Body of pancreas (tissue), 4 donors: ENCODE measurements at regions not wholly inside any gene's neighbourhood (a gene's known extent, or its start where the extent isn't known, plus 50 kb on each side); places are given as distances from the start of the nearest gene placed in this dataset.

Experiments
- ATAC-seq: fragments of 150-250 bp; one replicate; pipeline ENCODE4 v1.9.1; 2016
- DNase-seq, 4 donors: peaks; one replicate each; pipeline ENCODE4 v3.0.0-alpha.2; 2019
- H3K27ac ChIP-seq, 4 donors: fragments of 200-600 bp; sonication (generic); 1 replicate in 3 of 4; 2 replicates in 1 of 4; pipeline versions ENCODE4 v1.5.1 to v1.6.1; 2016 to 2019; ENCODE audit warnings: mild to moderate bottlenecking in 1 of 4, mixed read lengths in 1 of 4, moderate library complexity in 1 of 4
- H3K27me3 ChIP-seq, 2 donors: fragments of 200-600 bp; sonication (generic); one replicate each; pipeline ENCODE4 v1.6.0; 2016; ENCODE audit warnings: mild to moderate bottlenecking in 1 of 2
- H3K36me3 ChIP-seq, 2 donors: fragments of 200-600 bp; sonication (generic); replicated peaks in 1 of 2; 2 replicates each; pipeline ENCODE4 v1.5.1; 2016; ENCODE audit warnings: low read depth in 2 of 2; ENCODE audit not compliant: insufficient read depth in 1 of 2
- H3K4me1 ChIP-seq: fragments of 200-600 bp; sonication (generic); one replicate; pipeline ENCODE4 v1.6.0; 2016
- H3K4me3 ChIP-seq, 2 donors: fragments of 200-600 bp; sonication (generic); 1 replicate in 1 of 2; 2 replicates in 1 of 2; pipeline ENCODE4 v1.5.1; 2016 to 2019
- H3K9me3 ChIP-seq, 3 donors: fragments of 200-600 bp; sonication (generic); 1 replicate in 2 of 3; 2 replicates in 1 of 3; pipeline ENCODE4 v1.5.1; 2016
- POLR2A ChIP-seq, 3 donors: fragments of 450-650 bp; IDR thresholded peaks; one replicate each; pipeline ENCODE4 v1.6.1; 2016; ENCODE audit warnings: antibody characterized with exemption in 3 of 3, mild to moderate bottlenecking in 2 of 3
- WGBS, 2 donors: methylation state at CpG; one replicate each; pipeline ENCODE4 v1.1.5; 2017; 5-methylcytosine and 5-hydroxymethylcytosine counted together
- intact Hi-C: fragments of 100-400 bp; cut with DNase I; formaldehyde crosslinking; loops from one replicate; pipeline ENCODE4 v1.15.1; 2023
- TF ChIP-seq, protein P1 (sequence below), 7 experiments: fragments of 450-650 bp in 4 of 7; fragments of 200-600 bp in 3 of 7; sonication (generic) in 3 of 7; IDR thresholded peaks; one replicate each; pipeline ENCODE4 v1.5.1; 2016 to 2019; ENCODE audit warnings: antibody characterized with exemption in 7 of 7

DNA sequence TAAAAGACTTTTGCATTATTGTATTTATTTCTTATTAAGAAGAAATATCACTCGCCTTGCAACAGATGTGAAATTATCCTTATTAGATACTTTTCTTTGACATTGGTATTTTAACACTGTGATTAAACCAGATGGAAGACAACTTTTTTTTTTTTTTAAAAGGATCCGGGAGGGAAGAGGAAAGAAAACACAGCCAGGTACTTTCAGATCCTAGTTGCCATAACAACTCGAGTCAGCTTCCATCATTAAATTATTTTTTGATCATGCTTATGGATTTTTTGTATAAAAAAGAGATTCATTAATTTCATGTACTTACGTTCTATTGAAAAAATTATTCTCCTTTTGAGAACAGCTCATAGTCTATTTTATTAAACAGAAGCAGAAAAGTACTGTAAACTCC lies 515.7 kb downstream of the TBC1D4 start:
- Histone ChIP-seq H3K36me3 (no peaks in the 10 kb centered on the region), H3K4me3 (no peak overlapping the region), H3K9me3 (no peaks in the 10 kb centered on the region), H3K27ac (no peak overlapping the region), H3K27me3 (no peaks in the 10 kb centered on the region), H3K4me1 (no peaks in the 10 kb centered on the region)
- TF ChIP-seq, protein P1, sequence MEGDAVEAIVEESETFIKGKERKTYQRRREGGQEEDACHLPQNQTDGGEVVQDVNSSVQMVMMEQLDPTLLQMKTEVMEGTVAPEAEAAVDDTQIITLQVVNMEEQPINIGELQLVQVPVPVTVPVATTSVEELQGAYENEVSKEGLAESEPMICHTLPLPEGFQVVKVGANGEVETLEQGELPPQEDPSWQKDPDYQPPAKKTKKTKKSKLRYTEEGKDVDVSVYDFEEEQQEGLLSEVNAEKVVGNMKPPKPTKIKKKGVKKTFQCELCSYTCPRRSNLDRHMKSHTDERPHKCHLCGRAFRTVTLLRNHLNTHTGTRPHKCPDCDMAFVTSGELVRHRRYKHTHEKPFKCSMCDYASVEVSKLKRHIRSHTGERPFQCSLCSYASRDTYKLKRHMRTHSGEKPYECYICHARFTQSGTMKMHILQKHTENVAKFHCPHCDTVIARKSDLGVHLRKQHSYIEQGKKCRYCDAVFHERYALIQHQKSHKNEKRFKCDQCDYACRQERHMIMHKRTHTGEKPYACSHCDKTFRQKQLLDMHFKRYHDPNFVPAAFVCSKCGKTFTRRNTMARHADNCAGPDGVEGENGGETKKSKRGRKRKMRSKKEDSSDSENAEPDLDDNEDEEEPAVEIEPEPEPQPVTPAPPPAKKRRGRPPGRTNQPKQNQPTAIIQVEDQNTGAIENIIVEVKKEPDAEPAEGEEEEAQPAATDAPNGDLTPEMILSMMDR (IDR thresholded peaks at IDR 0.05): no peak
- TF ChIP-seq POLR2A (IDR thresholded peaks at IDR 0.05): no peak
- DNase-seq (no peak), ATAC-seq (no peak)
- 34 to 42% methylated on average over 4 of the region's 4 CpGs for WGBS, 2 donors
- intact Hi-C loops: no loop called here

DNA sequence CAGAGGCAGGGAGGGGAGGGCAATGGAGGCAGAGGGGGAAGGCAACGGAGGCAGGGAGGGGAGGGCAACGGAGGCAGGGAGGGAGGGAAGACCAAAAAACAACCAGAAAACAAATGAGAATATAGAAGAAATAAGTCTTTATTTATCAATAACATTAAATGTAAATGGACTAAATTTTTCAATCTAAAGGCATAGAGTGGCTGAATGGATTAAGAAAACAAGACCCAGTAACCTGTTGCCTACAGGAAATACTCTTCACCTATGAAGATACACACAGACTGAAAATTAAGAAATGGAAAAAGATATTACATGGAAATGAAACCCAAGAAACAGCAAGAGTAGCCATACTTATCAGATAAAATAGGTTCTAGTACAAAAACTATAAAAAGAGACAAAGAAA lies 536.3 kb downstream of the TBC1D4 start:
- Histone ChIP-seq H3K27me3 (no peaks in the 10 kb centered on the region), H3K4me1 (no peaks in the 10 kb centered on the region), H3K36me3 (no peaks in the 10 kb centered on the region), H3K27ac (no peak overlapping the region), H3K9me3 (no peaks in the 10 kb centered on the region), H3K4me3 (no peak overlapping the region)
- intact Hi-C loops: no loop called here
- TF ChIP-seq, protein P1 (IDR thresholded peaks at IDR 0.05): no peak
- no peak for TF ChIP-seq POLR2A (IDR thresholded peaks at IDR 0.05)
- ATAC-seq (no peak), DNase-seq (no peak)
- WGBS, 2 donors: 50 to 53% methylated on average over 2 of the region's 2 CpGs

DNA sequence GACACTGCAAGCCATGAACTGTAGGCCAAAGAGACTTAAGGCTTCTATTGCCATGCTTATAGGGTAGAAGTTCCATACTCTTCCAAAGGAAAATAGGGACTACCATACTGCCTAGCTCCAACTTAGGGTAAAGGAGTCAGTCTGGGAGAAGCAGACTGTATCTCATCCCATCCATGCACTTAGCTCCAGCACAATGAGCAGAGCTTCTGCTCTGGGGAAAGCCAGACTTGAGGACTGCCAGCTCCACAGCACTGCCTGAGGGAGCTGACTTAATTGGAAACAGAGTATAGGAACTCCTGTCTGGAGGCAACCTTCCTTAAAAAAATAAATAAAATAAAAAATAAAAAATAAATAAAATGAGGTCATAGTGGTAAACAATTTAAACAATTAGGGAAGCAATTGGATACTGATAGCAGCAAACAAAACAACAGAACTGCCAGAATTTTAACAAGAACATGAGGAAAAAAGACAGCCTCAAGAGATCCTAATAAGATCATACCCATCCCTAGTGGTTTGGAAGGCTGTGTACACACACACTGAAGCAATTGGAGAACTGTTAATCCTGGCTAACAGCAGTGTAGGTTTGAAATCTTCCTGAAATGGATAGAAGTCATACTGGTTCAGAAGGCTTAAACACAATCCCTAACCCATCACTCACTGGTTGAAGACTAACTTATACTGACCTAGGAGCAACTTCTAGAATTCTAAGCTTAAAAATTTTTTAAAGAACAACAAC lies 550.1 kb downstream of the TBC1D4 start:
- TF ChIP-seq, protein P1 (IDR thresholded peaks at IDR 0.05): no peak
- TF ChIP-seq POLR2A (IDR thresholded peaks at IDR 0.05): no peak
- Histone ChIP-seq H3K36me3 (no peaks in the 10 kb centered on the region), H3K4me3 (no peak overlapping the region), H3K27me3 (no peaks in the 10 kb centered on the region), H3K27ac (no peak overlapping the region), H3K9me3 (no peaks in the 10 kb centered on the region), H3K4me1 (no peaks in the 10 kb centered on the region)
- ATAC-seq: no peak
- DNase-seq: no peak
- intact Hi-C loops: no loop called here

DNA sequence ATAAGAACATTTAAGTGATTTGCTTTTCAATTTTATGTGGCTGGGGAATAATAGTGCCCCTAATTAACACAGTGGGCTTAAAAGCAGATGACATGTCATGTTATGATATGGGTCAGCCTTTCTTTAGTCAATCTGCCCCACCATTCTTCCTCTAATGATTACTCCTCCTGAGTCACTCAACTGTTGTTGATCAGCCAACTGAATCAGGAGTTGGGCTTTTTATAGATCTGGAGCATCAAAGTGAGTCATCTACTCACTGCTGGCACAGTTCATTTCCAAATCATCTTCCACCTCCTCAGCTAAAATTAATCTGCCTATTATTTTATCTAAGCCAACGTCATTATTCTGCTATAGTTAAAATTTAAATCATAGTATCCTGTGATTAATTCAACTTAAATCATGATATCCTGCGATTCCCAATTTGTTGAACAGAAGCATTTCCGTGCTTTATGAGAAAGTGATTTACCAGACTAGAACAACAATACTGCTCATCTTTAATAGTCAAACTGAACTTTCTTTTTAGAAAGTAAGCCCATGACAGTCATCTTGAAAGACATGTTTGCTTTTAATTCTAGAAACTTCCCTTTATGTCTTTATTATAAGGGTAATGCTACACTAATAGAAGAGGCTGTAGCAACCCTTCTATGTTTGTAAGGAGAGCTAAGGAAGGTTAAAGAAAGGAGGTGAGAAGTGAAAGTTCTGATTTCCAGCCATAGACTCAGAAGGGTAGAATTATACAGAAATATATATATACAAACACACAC lies 551.4 kb downstream of the TBC1D4 start:
- DNase-seq: no peak
- WGBS, 2 donors: 66 to 68% methylated on average over 3 of the region's 3 CpGs
- H3K9me3 ChIP-seq: no peaks in the 10 kb centered on the region
- no peaks in the 10 kb centered on the region for H3K36me3 ChIP-seq
- H3K4me1 ChIP-seq: no peaks in the 10 kb centered on the region
- H3K4me3 ChIP-seq: no peak overlapping the region
- intact Hi-C loops: no loop called here
- no peak overlapping the region for H3K27ac ChIP-seq
- ATAC-seq: no peak
- no peaks in the 10 kb centered on the region for H3K27me3 ChIP-seq
- no peak for TF ChIP-seq POLR2A (IDR thresholded peaks at IDR 0.05)
- TF ChIP-seq, protein P1 (IDR thresholded peaks at IDR 0.05): no peak
